OCI-LY7 (cell line): ENCODE measurements at regions not wholly inside any gene's neighbourhood (a gene's known extent, or its start where the extent isn't known, plus 50 kb on each side); places are given as distances from the start of the nearest gene placed in this dataset.

Source experiments
- CTCF ChIP-seq: fragments of 200-600 bp; sonication (generic); conservative IDR thresholded peaks from 2 replicates; pipeline ENCODE4 v1.5.1; 2014; ENCODE audit warnings: mild to moderate bottlenecking, antibody characterized with exemption, low read length, moderate library complexity, mixed read lengths
- EZH2phosphoT487 ChIP-seq: fragments of 200-600 bp; sonication (generic); IDR thresholded peaks from 2 replicates; pipeline ENCODE4 v1.6.1; 2018; ENCODE audit warnings: low read depth, borderline replicate concordance, mild to moderate bottlenecking, mixed run types, antibody characterized with exemption, low read length, moderate library complexity, mixed read lengths

- TF ChIP-seq CTCF (no peak), EZH2phosphoT487 (no peak)
Observed at GRCh38 chr13:79853251-79853650, 372.3 kb downstream of the NDFIP2 start.
